ENCODE measurements at regions not wholly inside any gene's neighbourhood (a gene's known extent, or its start where the extent isn't known, plus 50 kb on each side); places are given as distances from the start of the nearest gene placed in this dataset.
"Not testable (repeated sequence)": the region's sequence is repeated elsewhere in the genome, so short reads cannot be mapped to it uniquely, and the experiment has no call there.

DNA sequence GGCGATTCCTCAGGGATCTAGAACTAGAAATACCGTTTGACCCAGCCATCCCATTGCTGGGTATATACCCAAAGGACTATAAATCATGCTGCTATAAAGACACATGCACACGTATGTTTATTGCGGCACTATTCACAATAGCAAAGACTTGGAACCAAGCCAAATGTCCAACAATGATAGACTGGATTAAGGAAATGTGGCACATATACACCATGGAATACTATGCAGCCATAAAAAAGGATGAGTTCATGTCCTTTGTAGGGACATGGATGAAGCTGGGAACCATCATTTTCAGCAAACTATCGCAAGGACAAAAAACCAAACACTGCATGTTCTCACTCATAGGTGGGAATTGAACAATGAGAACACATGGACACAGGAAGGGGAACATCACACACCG is 311.1 kb downstream of the PTGER3 start:
- TF ChIP-seq, protein P1, sequence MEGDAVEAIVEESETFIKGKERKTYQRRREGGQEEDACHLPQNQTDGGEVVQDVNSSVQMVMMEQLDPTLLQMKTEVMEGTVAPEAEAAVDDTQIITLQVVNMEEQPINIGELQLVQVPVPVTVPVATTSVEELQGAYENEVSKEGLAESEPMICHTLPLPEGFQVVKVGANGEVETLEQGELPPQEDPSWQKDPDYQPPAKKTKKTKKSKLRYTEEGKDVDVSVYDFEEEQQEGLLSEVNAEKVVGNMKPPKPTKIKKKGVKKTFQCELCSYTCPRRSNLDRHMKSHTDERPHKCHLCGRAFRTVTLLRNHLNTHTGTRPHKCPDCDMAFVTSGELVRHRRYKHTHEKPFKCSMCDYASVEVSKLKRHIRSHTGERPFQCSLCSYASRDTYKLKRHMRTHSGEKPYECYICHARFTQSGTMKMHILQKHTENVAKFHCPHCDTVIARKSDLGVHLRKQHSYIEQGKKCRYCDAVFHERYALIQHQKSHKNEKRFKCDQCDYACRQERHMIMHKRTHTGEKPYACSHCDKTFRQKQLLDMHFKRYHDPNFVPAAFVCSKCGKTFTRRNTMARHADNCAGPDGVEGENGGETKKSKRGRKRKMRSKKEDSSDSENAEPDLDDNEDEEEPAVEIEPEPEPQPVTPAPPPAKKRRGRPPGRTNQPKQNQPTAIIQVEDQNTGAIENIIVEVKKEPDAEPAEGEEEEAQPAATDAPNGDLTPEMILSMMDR (conservative IDR thresholded peaks at IDR 0.05; ENCODE audit: low read length), result not testable (repeated sequence)
- not testable (repeated sequence) for TF ChIP-seq EZH2phosphoT487 (IDR thresholded peaks at IDR 0.05; ENCODE audit: borderline replicate concordance)
